Upper lobe of left lung (tissue), 6 donors: ENCODE measurements at regions not wholly inside any gene's neighbourhood (a gene's known extent, or its start where the extent isn't known, plus 50 kb on each side); places are given as distances from the start of the nearest gene placed in this dataset.

Source experiments
- ATAC-seq, 2 donors: fragments of 200-7000 bp; cut with Tn5 transposase; one replicate each; pipeline ENCODE4 v1.9.1; 2022; ENCODE audit warnings: mild to moderate bottlenecking in 2 of 2, moderate library complexity in 2 of 2; ENCODE audit not compliant: low FRiP score in 2 of 2
- DNase-seq, 2 donors: peaks; one replicate each; pipeline ENCODE4 v3.0.0-alpha.2; 2019 to 2020
- H3K27ac ChIP-seq, 4 donors: fragments of 200-600 bp; sonication (generic); one replicate each; pipeline ENCODE4 v1.5.1; 2016 to 2019
- H3K27me3 ChIP-seq, 4 donors: fragments of 200-600 bp; sonication (generic); one replicate each; pipeline ENCODE4 v1.5.1; 2017 to 2019
- H3K36me3 ChIP-seq, 4 donors: fragments of 200-600 bp; sonication (generic); one replicate each; pipeline ENCODE4 v1.5.1; 2016 to 2019
- H3K4me1 ChIP-seq, 4 donors: fragments of 200-600 bp; sonication (generic); one replicate each; pipeline ENCODE4 v1.5.1; 2018 to 2019
- H3K4me3 ChIP-seq, 4 donors: fragments of 200-600 bp; sonication (generic); one replicate each; pipeline ENCODE4 v1.5.1; 2017 to 2019; ENCODE audit warnings: mild to moderate bottlenecking in 2 of 4, moderate library complexity in 1 of 4
- H3K9me3 ChIP-seq, 4 donors: fragments of 200-600 bp; sonication (generic); one replicate each; pipeline ENCODE4 v1.5.1; 2018 to 2019
- EP300 ChIP-seq, 4 donors: sonication (generic); formaldehyde crosslinking; IDR thresholded peaks; one replicate each; pipeline ENCODE4 v1.5.1; 2017; ENCODE audit warnings: antibody characterized with exemption in 4 of 4, control low read depth in 2 of 4
- POLR2A ChIP-seq, 4 donors: fragments of 450-650 bp; IDR thresholded peaks; one replicate each; pipeline ENCODE4 v1.5.1; 2016 to 2017; ENCODE audit warnings: antibody characterized with exemption in 4 of 4, mild to moderate bottlenecking in 2 of 4
- POLR2AphosphoS5 ChIP-seq, 2 donors: sonication (generic); formaldehyde crosslinking; IDR thresholded peaks; one replicate each; pipeline ENCODE4 v1.5.1; 2017; ENCODE audit warnings: antibody characterized with exemption in 2 of 2
- WGBS, 2 donors: methylation state at CpG; one replicate each; pipeline ENCODE4 v1.1.5; 2017 to 2018; 5-methylcytosine and 5-hydroxymethylcytosine counted together
- TF ChIP-seq, protein P1 (sequence below), 6 experiments: fragments of 450-650 bp in 4 of 6; fragments of 200-600 bp in 2 of 6; sonication (generic) in 2 of 6; IDR thresholded peaks; one replicate each; pipeline ENCODE4 v1.5.1; 2016 to 2019; ENCODE audit warnings: antibody characterized with exemption in 6 of 6
- donor health status: DM: no; HTN: no; CAD: no; lungs with moderate emphysema.
- donor health status: DM: no; HTN: yes; CAD: no; lungs with severe emphysema.

DNA sequence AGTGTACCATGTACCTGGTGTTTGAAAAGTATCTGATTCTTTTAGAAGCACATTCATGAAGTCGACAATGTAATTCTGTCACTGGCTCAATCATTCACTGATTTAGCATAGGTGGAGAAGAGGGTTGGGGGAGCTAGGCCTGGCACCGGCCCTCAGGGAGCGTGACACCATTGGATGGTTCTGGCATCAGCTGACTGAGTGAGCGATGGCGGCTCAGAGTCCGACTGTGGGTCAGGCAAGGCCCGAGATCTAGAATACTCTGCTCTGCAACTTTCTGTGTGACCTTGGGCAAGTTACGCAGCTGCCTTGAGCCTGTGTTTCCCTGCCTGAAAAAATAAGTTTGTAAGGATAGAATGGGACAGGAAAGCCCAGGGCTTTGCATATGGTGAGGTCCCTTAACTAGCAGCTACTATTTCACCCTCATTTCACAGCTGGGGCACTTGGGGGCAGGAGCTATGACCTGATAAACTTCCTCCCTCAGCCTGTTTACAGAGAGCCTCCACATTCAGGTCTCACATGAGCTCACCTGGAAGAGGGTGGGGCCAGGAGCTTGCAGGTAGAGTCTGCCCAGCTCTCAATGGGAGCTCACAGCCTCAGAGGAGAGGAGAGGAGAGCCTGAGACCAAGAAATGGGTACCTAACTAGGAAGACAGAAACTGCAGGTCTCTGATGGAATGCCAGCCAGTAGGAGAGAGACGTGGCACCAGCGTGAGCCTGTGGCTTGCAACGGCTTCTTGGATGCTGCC is 153.7 kb upstream of the TLE3 start:
- H3K36me3 ChIP-seq, result no peaks in the 10 kb centered on the region
- ATAC-seq (no peak), DNase-seq (peak in 1 of 2 donors; percentile 34)
- 92 to 97% methylated on average over 11 of the region's 11 CpGs for WGBS, 2 donors
- H3K4me3 ChIP-seq, result no peak overlapping the region
- no peak overlapping the region for H3K27ac ChIP-seq
- H3K4me1 ChIP-seq, result peaks cover 0 to 8% (median under 1%) of the 10 kb centered on the region in 4 donors
- no peaks in the 10 kb centered on the region for H3K27me3 ChIP-seq
- H3K9me3 ChIP-seq, result no peaks in the 10 kb centered on the region
- TF ChIP-seq POLR2AphosphoS5 (IDR thresholded peaks at IDR 0.05) (no peak), POLR2A (IDR thresholded peaks at IDR 0.05) (no peak), EP300 (IDR thresholded peaks at IDR 0.05) (no peak)
- TF ChIP-seq, protein P1, sequence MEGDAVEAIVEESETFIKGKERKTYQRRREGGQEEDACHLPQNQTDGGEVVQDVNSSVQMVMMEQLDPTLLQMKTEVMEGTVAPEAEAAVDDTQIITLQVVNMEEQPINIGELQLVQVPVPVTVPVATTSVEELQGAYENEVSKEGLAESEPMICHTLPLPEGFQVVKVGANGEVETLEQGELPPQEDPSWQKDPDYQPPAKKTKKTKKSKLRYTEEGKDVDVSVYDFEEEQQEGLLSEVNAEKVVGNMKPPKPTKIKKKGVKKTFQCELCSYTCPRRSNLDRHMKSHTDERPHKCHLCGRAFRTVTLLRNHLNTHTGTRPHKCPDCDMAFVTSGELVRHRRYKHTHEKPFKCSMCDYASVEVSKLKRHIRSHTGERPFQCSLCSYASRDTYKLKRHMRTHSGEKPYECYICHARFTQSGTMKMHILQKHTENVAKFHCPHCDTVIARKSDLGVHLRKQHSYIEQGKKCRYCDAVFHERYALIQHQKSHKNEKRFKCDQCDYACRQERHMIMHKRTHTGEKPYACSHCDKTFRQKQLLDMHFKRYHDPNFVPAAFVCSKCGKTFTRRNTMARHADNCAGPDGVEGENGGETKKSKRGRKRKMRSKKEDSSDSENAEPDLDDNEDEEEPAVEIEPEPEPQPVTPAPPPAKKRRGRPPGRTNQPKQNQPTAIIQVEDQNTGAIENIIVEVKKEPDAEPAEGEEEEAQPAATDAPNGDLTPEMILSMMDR (IDR thresholded peaks at IDR 0.05), result no peak

- H3K36me3 ChIP-seq, result no peaks in the 10 kb centered on the region
- DNase-seq, result no peak
- TF ChIP-seq POLR2AphosphoS5 (IDR thresholded peaks at IDR 0.05) (no peak), POLR2A (IDR thresholded peaks at IDR 0.05) (no peak), EP300 (IDR thresholded peaks at IDR 0.05) (no peak)
- TF ChIP-seq, protein P1 (IDR thresholded peaks at IDR 0.05), result no peak
- peaks cover 0 to 11% (median 3%) of the 10 kb centered on the region in 4 donors for H3K4me1 ChIP-seq
- H3K27me3 ChIP-seq, result no peaks in the 10 kb centered on the region
- WGBS, 2 donors, result 90 to 93% methylated on average over 22 to 27 of the region's 27 CpGs
- no peak overlapping the region for H3K27ac ChIP-seq
- no peaks in the 10 kb centered on the region for H3K9me3 ChIP-seq
- no peak overlapping the region for H3K4me3 ChIP-seq
- ATAC-seq, result no peak
These were observed 152.8 kb upstream of the TLE3 start for GRCh38 chr15:70250208-70251201.

- TF ChIP-seq POLR2AphosphoS5 (IDR thresholded peaks at IDR 0.05), result no peak
- TF ChIP-seq EP300 (IDR thresholded peaks at IDR 0.05), result no peak
- TF ChIP-seq, protein P1 (IDR thresholded peaks at IDR 0.05), result no peak
- TF ChIP-seq POLR2A (IDR thresholded peaks at IDR 0.05), result no peak
- H3K36me3 ChIP-seq, result no peaks in the 10 kb centered on the region
- H3K4me1 ChIP-seq, result peaks cover 0 to 11% (median 3%) of the 10 kb centered on the region in 4 donors
- H3K27ac ChIP-seq, result no peak overlapping the region
- H3K9me3 ChIP-seq, result no peaks in the 10 kb centered on the region
- ATAC-seq (no peak), DNase-seq (no peak)
- no peak overlapping the region for H3K4me3 ChIP-seq
- H3K27me3 ChIP-seq, result no peaks in the 10 kb centered on the region
- WGBS, 2 donors, result 85 to 90% methylated on average over 4 to 6 of the region's 6 CpGs
These were observed 151.9 kb upstream of the TLE3 start for GRCh38 chr15:70249616-70250015.

- no peak overlapping the region for H3K4me3 ChIP-seq
- ATAC-seq (no peak), DNase-seq (peak in 1 of 2 donors; percentile 55)
- TF ChIP-seq EP300 (IDR thresholded peaks at IDR 0.05) (no peak), POLR2AphosphoS5 (IDR thresholded peaks at IDR 0.05) (no peak), POLR2A (IDR thresholded peaks at IDR 0.05) (no peak)
- TF ChIP-seq, protein P1 (IDR thresholded peaks at IDR 0.05), result no peak
- 85 to 89% methylated on average over 11 to 12 of the region's 12 CpGs for WGBS, 2 donors
- H3K9me3 ChIP-seq, result no peaks in the 10 kb centered on the region
- no peaks in the 10 kb centered on the region for H3K27me3 ChIP-seq
- H3K36me3 ChIP-seq, result no peaks in the 10 kb centered on the region
- no peak overlapping the region for H3K27ac ChIP-seq
- H3K4me1 ChIP-seq, result peaks cover 0 to 11% (median 3%) of the 10 kb centered on the region in 4 donors
These were observed 150.7 kb upstream of the TLE3 start for GRCh38 chr15:70248116-70249025.
